Stimulated activated CD8-positive, alpha-beta memory T cell treated with anti-CD3 and anti-CD28 coated beads, Interleukin-7, amount 100 ng/mL, for 48 hours (primary cell): ENCODE measurements at regions not wholly inside any gene's neighbourhood (a gene's known extent, or its start where the extent isn't known, plus 50 kb on each side); places are given as distances from the start of the nearest gene placed in this dataset.
"Not testable (repeated sequence)": the region's sequence is repeated elsewhere in the genome, so short reads cannot be mapped to it uniquely, and the experiment has no call there.

Source experiments
- DNase-seq, 2 donors: peaks; one replicate each; pipeline ENCODE4 v3.0.0-alpha.2; 2020; ENCODE audit warnings: low read depth in 1 of 2; ENCODE audit errors: extremely low read depth in 1 of 2

- DNase-seq, result no peak
Observed at GRCh38 chr9:19660019-19660418, 128.8 kb downstream of the SLC24A2 start.

GRCh38 chr9:19656704-19657103, 132.1 kb downstream of the SLC24A2 start:
- DNase-seq, result no peak

- DNase-seq, result no peak
Observed at GRCh38 chr9:19651681-19652080, 137.2 kb downstream of the SLC24A2 start.

- DNase-seq, result no peak
Observed at GRCh38 chr9:19650312-19650711, 138.5 kb downstream of the SLC24A2 start.

- no peak for DNase-seq
Observed at GRCh38 chr9:19649336-19650041, 139.3 kb downstream of the SLC24A2 start.

GRCh38 chr9:19648672-19649071, 140.2 kb downstream of the SLC24A2 start:
- no peak for DNase-seq

- DNase-seq, result no peak
Observed at GRCh38 chr9:19643875-19644274, 145.0 kb downstream of the SLC24A2 start.

GRCh38 chr9:19642256-19642655, 146.6 kb downstream of the SLC24A2 start:
- no peak for DNase-seq

- DNase-seq, result no peak
Observed at GRCh38 chr9:19641046-19641445, 147.8 kb downstream of the SLC24A2 start.

GRCh38 chr9:19640014-19640413, 148.8 kb downstream of the SLC24A2 start:
- no peak for DNase-seq

- DNase-seq, result no peak
Observed at GRCh38 chr9:19637084-19637483, 151.8 kb downstream of the SLC24A2 start.

GRCh38 chr9:19634881-19635280, 154.0 kb downstream of the SLC24A2 start:
- DNase-seq, result no peak

- DNase-seq, result no peak
Observed at GRCh38 chr9:19631181-19631580, 157.7 kb downstream of the SLC24A2 start.

GRCh38 chr9:19630760-19631159, 158.1 kb downstream of the SLC24A2 start:
- DNase-seq, result no peak

- no peak for DNase-seq
Observed at GRCh38 chr9:19629488-19629887, 159.3 kb downstream of the SLC24A2 start.

GRCh38 chr9:19625426-19625825, 163.4 kb downstream of the SLC24A2 start:
- not testable (repeated sequence) for DNase-seq

- no peak for DNase-seq
Observed at GRCh38 chr9:19624519-19624918, 164.3 kb downstream of the SLC24A2 start.

- no peak for DNase-seq
Observed at GRCh38 chr9:19623941-19624340, 164.9 kb downstream of the SLC24A2 start.

- DNase-seq, result no peak
Observed at GRCh38 chr9:19620326-19620725, 168.5 kb downstream of the SLC24A2 start.

GRCh38 chr9:19619221-19619620, 169.6 kb downstream of the SLC24A2 start:
- DNase-seq, result no peak

- DNase-seq, result no peak
Observed at GRCh38 chr9:19618816-19619215, 170.0 kb downstream of the SLC24A2 start.

GRCh38 chr9:19615036-19615624, 173.7 kb downstream of the SLC24A2 start:
- DNase-seq, result no peak

- DNase-seq, result no peak
Observed at GRCh38 chr9:19614294-19614693, 174.5 kb downstream of the SLC24A2 start.
